ENCODE measurements at regions not wholly inside any gene's neighbourhood (a gene's known extent, or its start where the extent isn't known, plus 50 kb on each side); places are given as distances from the start of the nearest gene placed in this dataset.

DNA sequence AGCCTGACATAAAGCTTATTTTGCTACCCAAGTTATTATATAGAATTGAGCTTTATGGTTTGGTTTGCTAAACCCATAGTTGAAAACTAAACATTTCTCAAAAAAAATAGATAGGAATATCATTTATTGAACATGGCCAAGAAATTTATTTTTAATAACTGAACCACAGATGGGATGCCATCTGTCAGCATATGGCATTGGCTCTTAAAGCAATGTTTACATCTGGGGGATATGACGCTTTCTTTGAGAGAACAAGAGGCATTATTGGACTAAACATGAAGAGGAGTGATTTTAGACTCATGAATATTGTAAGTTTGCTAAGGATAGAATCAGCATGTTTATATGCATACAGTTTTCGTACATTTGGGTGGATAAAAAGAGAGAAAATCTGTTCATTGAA is 132.6 kb upstream of the SLIT2 start:
- TF ChIP-seq, protein P1, sequence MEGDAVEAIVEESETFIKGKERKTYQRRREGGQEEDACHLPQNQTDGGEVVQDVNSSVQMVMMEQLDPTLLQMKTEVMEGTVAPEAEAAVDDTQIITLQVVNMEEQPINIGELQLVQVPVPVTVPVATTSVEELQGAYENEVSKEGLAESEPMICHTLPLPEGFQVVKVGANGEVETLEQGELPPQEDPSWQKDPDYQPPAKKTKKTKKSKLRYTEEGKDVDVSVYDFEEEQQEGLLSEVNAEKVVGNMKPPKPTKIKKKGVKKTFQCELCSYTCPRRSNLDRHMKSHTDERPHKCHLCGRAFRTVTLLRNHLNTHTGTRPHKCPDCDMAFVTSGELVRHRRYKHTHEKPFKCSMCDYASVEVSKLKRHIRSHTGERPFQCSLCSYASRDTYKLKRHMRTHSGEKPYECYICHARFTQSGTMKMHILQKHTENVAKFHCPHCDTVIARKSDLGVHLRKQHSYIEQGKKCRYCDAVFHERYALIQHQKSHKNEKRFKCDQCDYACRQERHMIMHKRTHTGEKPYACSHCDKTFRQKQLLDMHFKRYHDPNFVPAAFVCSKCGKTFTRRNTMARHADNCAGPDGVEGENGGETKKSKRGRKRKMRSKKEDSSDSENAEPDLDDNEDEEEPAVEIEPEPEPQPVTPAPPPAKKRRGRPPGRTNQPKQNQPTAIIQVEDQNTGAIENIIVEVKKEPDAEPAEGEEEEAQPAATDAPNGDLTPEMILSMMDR (conservative IDR thresholded peaks at IDR 0.05 in 1 of 2, IDR thresholded peaks at IDR 0.05 in 1 of 2; ENCODE audit: extremely low read depth in 1 of 2, insufficient read depth in 1 of 2, low read depth in 1 of 2, low read length in 2 of 2), result no peak
- TF ChIP-seq EZH2 (IDR thresholded peaks at IDR 0.05; ENCODE audit: borderline replicate concordance, low read length), result no peak
